Pancreas (tissue), 10 donors: ENCODE measurements at regions not wholly inside any gene's neighbourhood (a gene's known extent, or its start where the extent isn't known, plus 50 kb on each side); places are given as distances from the start of the nearest gene placed in this dataset.
"Not testable (repeated sequence)": the region's sequence is repeated elsewhere in the genome, so short reads cannot be mapped to it uniquely, and the experiment has no call there.

ENCODE experiments used
- ATAC-seq, 4 donors: fragments of 200-7000 bp; cut with Tn5 transposase; one replicate each; pipeline versions ENCODE4 v1.8.0 to v1.9.1; 2020; ENCODE audit warnings: mild to moderate bottlenecking in 4 of 4, moderate library complexity in 4 of 4
- DNase-seq, 6 donors: peaks; one replicate each; pipeline ENCODE4 v3.0.0-alpha.2; 2020
- FAIRE-seq: peaks from 2 replicates; lab custom pipeline; 2012; peaks lifted over from hg19 to GRCh38; lab: Jason Lieb, UNC
- H3K27ac ChIP-seq, 4 donors: fragments of 200-600 bp; sonication (generic); 1 replicate in 3 of 4; 2 replicates in 1 of 4; pipeline versions ENCODE4 v1.5.0 to v1.8.0; 2020
- H3K27me3 ChIP-seq, 4 donors: fragments of 200-600 bp; one replicate each; pipeline ENCODE4 v1.8.0; 2021
- H3K36me3 ChIP-seq, 3 donors: fragments of 200-600 bp; sonication (generic) in 1 of 3; one replicate each; pipeline versions ENCODE4 v1.5.0 to v1.8.0; 2020 to 2021
- H3K4me1 ChIP-seq, 3 donors: fragments of 200-600 bp; one replicate each; pipeline ENCODE4 v1.8.0; 2021
- H3K4me3 ChIP-seq, 4 donors: fragments of 200-600 bp; sonication (generic) in 2 of 4; one replicate each; pipeline versions ENCODE4 v1.5.0 to v1.8.0; 2020 to 2021
- H3K9me3 ChIP-seq, 4 donors: fragments of 200-600 bp; one replicate each; pipeline ENCODE4 v1.8.0; 2021
- WGBS, 2 donors: extraction: QIAGEN DNeasy Blood & Tissue Kit; methylation state at CpG; one replicate each; pipeline ENCODE4 v1.1.7; 2013; 5-methylcytosine and 5-hydroxymethylcytosine counted together
- intact Hi-C, 3 donors: fragments of 100-400 bp; cut with DNase I; formaldehyde crosslinking; loops; one replicate each; pipeline versions ENCODE4 v1.11.1 to v1.14.2; 2022
- TF ChIP-seq, protein P1 (sequence below), 4 donors: fragments of 200-600 bp; sonication (generic) in 3 of 4; IDR thresholded peaks; one replicate each; pipeline versions ENCODE4 v1.5.0 to v1.8.0; 2021; ENCODE audit warnings: antibody characterized with exemption in 4 of 4
- donor health status: healthy with polysubstance abuse.
- donor health status: DM: no; HTN: no; CAD: no; lungs with moderate emphysema.
- donor health status: DM: no; HTN: no; CAD: no.
- donor health status: control.
- donor health status: control.
- donor health status: Bipolar disorder and iron deficiency.
- donor health status: DM: yes; HTN: yes; CAD: no.
- donor health status: DM: no; HTN: no; CAD: no.
- donor health status: DM: no; HTN: no; CAD: no.
- donor health status: DM: yes; HTN: yes; CAD: no.

DNA sequence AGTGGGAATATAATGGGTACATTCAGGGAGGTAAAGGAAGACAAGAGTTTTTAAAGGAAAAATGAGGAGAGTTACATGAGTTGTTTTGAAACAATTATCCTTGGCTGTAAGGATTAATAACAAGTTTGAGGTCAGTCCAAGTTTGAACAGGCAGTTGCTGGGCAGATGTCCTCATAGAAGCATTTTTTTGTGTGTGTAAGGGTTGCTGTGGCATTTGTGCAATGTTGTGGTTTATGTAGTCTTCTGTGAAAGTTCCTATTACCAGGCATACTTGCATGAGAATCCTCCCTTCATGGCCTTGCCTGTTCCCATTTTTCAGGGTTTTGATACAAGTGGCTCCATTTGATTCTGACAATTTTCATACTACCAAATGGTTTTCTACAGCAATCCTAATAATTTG, 400.2 kb downstream of the KCNA4 start:
- ATAC-seq, result no peak
- H3K27me3 ChIP-seq, result no peaks in the 10 kb centered on the region

DNA sequence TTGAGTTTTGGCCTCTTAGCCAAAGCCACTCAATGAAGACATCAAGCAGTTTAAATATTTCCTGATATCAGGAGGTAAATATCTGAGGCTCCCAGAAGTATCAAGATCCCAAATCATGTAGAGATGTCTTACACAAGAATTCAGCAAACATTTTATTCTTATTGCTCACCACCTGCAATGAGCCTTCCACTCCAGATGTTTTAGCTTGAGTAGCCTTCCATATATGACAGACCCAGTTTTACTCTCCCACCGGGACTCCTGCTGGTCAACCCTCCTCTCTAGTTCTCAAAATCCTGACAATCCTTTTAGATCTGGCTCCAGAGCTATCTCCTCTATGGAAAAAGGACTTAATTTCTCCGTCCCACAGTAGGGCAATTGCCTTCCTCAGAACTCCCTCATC, 404.4 kb downstream of the KCNA4 start:
- no peaks in the 10 kb centered on the region for H3K27me3 ChIP-seq
- WGBS, 2 donors, result 71 to 80% methylated on average over 2 of the region's 2 CpGs
- no peak overlapping the region for H3K4me3 ChIP-seq
- ATAC-seq (no peak), FAIRE-seq (no peak), DNase-seq (no peak)
- H3K27ac ChIP-seq, result no peak overlapping the region
- no peaks in the 10 kb centered on the region for H3K4me1 ChIP-seq
- intact Hi-C loops, result no loop called here
- TF ChIP-seq, protein P1, sequence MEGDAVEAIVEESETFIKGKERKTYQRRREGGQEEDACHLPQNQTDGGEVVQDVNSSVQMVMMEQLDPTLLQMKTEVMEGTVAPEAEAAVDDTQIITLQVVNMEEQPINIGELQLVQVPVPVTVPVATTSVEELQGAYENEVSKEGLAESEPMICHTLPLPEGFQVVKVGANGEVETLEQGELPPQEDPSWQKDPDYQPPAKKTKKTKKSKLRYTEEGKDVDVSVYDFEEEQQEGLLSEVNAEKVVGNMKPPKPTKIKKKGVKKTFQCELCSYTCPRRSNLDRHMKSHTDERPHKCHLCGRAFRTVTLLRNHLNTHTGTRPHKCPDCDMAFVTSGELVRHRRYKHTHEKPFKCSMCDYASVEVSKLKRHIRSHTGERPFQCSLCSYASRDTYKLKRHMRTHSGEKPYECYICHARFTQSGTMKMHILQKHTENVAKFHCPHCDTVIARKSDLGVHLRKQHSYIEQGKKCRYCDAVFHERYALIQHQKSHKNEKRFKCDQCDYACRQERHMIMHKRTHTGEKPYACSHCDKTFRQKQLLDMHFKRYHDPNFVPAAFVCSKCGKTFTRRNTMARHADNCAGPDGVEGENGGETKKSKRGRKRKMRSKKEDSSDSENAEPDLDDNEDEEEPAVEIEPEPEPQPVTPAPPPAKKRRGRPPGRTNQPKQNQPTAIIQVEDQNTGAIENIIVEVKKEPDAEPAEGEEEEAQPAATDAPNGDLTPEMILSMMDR (IDR thresholded peaks at IDR 0.05), result no peak
- no peaks in the 10 kb centered on the region for H3K36me3 ChIP-seq
- no peaks in the 10 kb centered on the region for H3K9me3 ChIP-seq

More for the DNA sequence above, 400.2 kb downstream of the KCNA4 start:
- FAIRE-seq (no peak), DNase-seq (no peak)
- no peak overlapping the region for H3K4me3 ChIP-seq
- intact Hi-C loops, result no loop called here
- H3K36me3 ChIP-seq, result no peaks in the 10 kb centered on the region
- H3K9me3 ChIP-seq, result no peaks in the 10 kb centered on the region
- H3K27ac ChIP-seq, result no peak overlapping the region
- H3K4me1 ChIP-seq, result no peaks in the 10 kb centered on the region
- TF ChIP-seq, protein P1 (IDR thresholded peaks at IDR 0.05), result no peak

DNA sequence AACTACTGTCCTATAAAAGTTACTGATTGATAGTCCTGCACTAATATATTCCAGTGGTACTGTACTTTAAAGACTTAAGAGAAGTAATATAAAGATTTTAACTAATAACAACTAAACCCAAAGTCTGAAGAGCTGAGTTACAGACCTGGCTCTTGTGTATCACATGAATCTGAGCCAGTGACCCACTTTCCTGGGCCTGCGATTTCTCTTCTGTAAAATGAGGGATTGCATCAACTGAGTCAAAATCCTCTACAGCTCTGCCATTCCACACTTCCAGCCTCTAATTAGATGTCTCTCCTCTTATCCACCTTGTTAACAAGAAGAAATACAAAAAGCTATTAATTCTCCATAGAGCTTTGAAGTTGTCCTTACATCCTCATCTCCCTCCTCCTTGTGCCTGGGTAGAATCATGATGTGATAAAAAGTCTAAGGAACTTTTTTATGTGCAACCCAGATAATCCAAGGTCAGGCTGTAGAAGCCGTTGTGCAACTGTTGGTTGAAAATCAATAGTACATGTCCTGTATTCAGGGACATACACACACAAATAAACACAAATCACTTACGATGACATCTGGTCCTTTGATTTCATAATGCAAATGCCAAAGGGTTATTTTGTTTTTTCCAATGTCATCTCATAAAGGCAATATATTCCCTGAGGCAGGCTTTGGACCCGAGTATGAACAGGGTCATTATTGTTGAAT, 410.3 kb downstream of the KCNA4 start:
- ATAC-seq (no peak), DNase-seq (no peak), FAIRE-seq (no peak)
- no peaks in the 10 kb centered on the region for H3K36me3 ChIP-seq
- H3K27ac ChIP-seq, result no peak overlapping the region
- H3K9me3 ChIP-seq, result no peaks in the 10 kb centered on the region
- no peak overlapping the region for H3K4me3 ChIP-seq
- no peaks in the 10 kb centered on the region for H3K4me1 ChIP-seq
- intact Hi-C loops, result no loop called here
- no peaks in the 10 kb centered on the region for H3K27me3 ChIP-seq
- WGBS, 2 donors, result 45 to 58% methylated on average over 4 of the region's 4 CpGs
- TF ChIP-seq, protein P1 (IDR thresholded peaks at IDR 0.05), result no peak

DNA sequence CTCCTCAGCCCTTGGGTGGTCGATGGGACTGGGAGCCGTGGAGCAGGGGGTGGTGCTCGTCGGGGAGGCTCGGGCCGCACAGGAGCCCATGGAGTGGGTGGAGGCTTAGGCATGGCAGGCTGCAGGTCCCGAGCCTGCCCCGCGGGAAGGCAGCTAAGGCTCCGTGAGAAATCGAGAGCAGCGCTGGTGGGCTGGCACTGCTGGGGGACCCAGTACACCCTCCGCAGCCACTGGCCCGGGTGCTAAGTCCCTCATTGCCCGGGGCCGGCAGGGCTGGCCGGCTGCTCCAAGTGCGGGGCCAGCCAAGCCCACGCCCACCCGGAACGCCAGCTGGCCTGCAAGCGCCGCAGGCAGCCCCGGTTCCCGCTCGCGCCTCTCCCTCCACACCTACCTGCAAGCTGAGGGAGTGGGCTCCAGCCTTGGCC, 416.7 kb downstream of the KCNA4 start:
- DNase-seq, result peak in 2 of 6 donors; percentile 7 to 48

DNA sequence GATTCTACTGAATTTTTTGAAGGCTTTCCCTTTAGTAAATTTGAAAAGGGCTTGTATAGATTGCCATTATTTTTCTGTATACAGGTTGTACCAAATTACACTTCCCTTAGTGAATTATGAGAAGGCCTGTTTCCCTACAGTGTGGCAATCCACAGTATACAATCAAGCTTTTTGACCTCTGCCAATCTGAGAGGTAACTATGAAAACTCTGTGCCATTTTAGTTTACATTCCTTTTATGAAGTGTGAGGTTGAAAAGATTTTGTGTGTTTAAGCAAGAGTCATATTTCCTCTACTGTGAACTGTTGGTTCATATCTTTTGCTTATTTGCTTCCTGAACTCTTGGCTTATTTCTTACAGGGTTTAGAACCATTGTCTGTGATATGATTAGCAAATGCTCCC, 432.5 kb downstream of the KCNA4 start:
- FAIRE-seq (no peak), DNase-seq (no peak), ATAC-seq (no peak)
- TF ChIP-seq, protein P1 (IDR thresholded peaks at IDR 0.05), result no peak
- Histone ChIP-seq H3K27ac (no peak overlapping the region), H3K4me1 (no peaks in the 10 kb centered on the region), H3K9me3 (no peaks in the 10 kb centered on the region), H3K4me3 (no peak overlapping the region), H3K27me3 (no peaks in the 10 kb centered on the region), H3K36me3 (no peaks in the 10 kb centered on the region)
- intact Hi-C loops, result no loop called here

More for the DNA sequence above, 416.7 kb downstream of the KCNA4 start:
- ATAC-seq, H3K27me3 ChIP-seq, H3K27ac ChIP-seq, intact Hi-C loops, FAIRE-seq, H3K36me3 ChIP-seq, H3K4me1 ChIP-seq, H3K9me3 ChIP-seq, H3K4me3 ChIP-seq: not testable (repeated sequence)
- WGBS, 2 donors, result 92 to 95% methylated on average over 26 to 27 of the region's 27 CpGs
